GM21529 (cell line): ENCODE measurements at regions not wholly inside any gene's neighbourhood (a gene's known extent, or its start where the extent isn't known, plus 50 kb on each side); places are given as distances from the start of the nearest gene placed in this dataset.

Experiments used
- ATAC-seq: cut with Tn5 transposase; IDR thresholded peaks from one replicate; pipeline ENCODE4 v1.9.1; 2021; ENCODE audit not compliant: unreplicated experiment

- ATAC-seq: no peak
These were observed 192.5 kb upstream of the GATB start for GRCh38 chr4:151953312-151953711.

GRCh38 chr4:151952711-151953254, 192.0 kb upstream of the GATB start:
- no peak for ATAC-seq

GRCh38 chr4:151952137-151952536, 191.3 kb upstream of the GATB start:
- ATAC-seq: no peak

GRCh38 chr4:151951671-151952050, 190.9 kb upstream of the GATB start:
- no peak for ATAC-seq

GRCh38 chr4:151950993-151951670, 190.3 kb upstream of the GATB start:
- no peak for ATAC-seq

- no peak for ATAC-seq
These were observed 187.7 kb upstream of the GATB start for GRCh38 chr4:151948351-151949016.

- no peak for ATAC-seq
These were observed 185.9 kb upstream of the GATB start for GRCh38 chr4:151946718-151947117.

GRCh38 chr4:151942971-151943370, 182.2 kb upstream of the GATB start:
- no peak for ATAC-seq

- no peak for ATAC-seq
These were observed 180.3 kb upstream of the GATB start for GRCh38 chr4:151940926-151941617.

- no peak for ATAC-seq
These were observed 179.5 kb upstream of the GATB start for GRCh38 chr4:151940291-151940690.

GRCh38 chr4:151939670-151940069, 178.9 kb upstream of the GATB start:
- ATAC-seq: no peak

GRCh38 chr4:151935411-151935810, 174.6 kb upstream of the GATB start:
- no peak for ATAC-seq

- ATAC-seq: no peak
These were observed 174.0 kb upstream of the GATB start for GRCh38 chr4:151934766-151935165.

GRCh38 chr4:151933122-151933827, 172.5 kb upstream of the GATB start:
- no peak for ATAC-seq

GRCh38 chr4:151931563-151931962, 170.8 kb upstream of the GATB start:
- ATAC-seq: no peak

- no peak for ATAC-seq
These were observed 169.6 kb upstream of the GATB start for GRCh38 chr4:151930372-151930771.

- ATAC-seq: no peak
These were observed 167.3 kb upstream of the GATB start for GRCh38 chr4:151928112-151928511.

GRCh38 chr4:151922811-151923210, 162.0 kb upstream of the GATB start:
- ATAC-seq: no peak

- ATAC-seq: no peak
These were observed 161.5 kb upstream of the GATB start for GRCh38 chr4:151922306-151922705.

- no peak for ATAC-seq
These were observed 161.0 kb upstream of the GATB start for GRCh38 chr4:151921811-151922210.

GRCh38 chr4:151921386-151921785, 160.6 kb upstream of the GATB start:
- ATAC-seq: no peak
